Sigmoid colon (tissue), 3 donors: ENCODE measurements at regions not wholly inside any gene's neighbourhood (a gene's known extent, or its start where the extent isn't known, plus 50 kb on each side); places are given as distances from the start of the nearest gene placed in this dataset.

Source experiments
- POLR2A ChIP-seq, 2 donors: fragments of 450-650 bp; IDR thresholded peaks; one replicate each; pipeline ENCODE4 v1.6.1; 2016; ENCODE audit warnings: antibody characterized with exemption in 2 of 2, mild to moderate bottlenecking in 2 of 2, moderate library complexity in 2 of 2
- TF ChIP-seq, protein P1 (sequence below), 4 experiments: fragments of 450-650 bp in 3 of 4; fragments of 200-600 bp in 1 of 4; IDR thresholded peaks; one replicate each; pipeline ENCODE4 v1.5.1; 2016 to 2019; ENCODE audit warnings: antibody characterized with exemption in 4 of 4, mild to moderate bottlenecking in 3 of 4, moderate library complexity in 2 of 4

DNA sequence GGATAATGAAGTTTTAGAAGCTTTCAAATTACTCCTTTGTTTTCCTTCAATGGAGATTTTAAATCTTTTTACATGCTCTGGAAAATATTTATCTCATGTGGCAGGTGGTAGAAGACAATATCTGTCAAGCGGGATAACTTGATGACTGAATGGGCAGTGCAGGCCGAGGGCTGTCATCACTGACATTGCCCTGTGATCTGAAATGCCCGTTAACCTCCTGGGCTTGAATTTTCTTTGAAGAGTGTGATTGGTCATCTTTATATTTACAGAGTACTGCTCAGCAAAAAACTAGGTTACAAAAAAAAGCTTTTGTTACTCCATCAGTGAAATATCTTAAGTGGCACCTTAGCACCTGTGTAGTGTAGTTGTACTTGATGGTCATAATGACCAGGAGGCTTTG, 147.5 kb downstream of the GATB start:
- TF ChIP-seq, protein P1, sequence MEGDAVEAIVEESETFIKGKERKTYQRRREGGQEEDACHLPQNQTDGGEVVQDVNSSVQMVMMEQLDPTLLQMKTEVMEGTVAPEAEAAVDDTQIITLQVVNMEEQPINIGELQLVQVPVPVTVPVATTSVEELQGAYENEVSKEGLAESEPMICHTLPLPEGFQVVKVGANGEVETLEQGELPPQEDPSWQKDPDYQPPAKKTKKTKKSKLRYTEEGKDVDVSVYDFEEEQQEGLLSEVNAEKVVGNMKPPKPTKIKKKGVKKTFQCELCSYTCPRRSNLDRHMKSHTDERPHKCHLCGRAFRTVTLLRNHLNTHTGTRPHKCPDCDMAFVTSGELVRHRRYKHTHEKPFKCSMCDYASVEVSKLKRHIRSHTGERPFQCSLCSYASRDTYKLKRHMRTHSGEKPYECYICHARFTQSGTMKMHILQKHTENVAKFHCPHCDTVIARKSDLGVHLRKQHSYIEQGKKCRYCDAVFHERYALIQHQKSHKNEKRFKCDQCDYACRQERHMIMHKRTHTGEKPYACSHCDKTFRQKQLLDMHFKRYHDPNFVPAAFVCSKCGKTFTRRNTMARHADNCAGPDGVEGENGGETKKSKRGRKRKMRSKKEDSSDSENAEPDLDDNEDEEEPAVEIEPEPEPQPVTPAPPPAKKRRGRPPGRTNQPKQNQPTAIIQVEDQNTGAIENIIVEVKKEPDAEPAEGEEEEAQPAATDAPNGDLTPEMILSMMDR (IDR thresholded peaks at IDR 0.05), result no peak
- no peak for TF ChIP-seq POLR2A (IDR thresholded peaks at IDR 0.05)
